Caco-2 (cell line): ENCODE measurements at regions not wholly inside any gene's neighbourhood (a gene's known extent, or its start where the extent isn't known, plus 50 kb on each side); places are given as distances from the start of the nearest gene placed in this dataset.

Experiments used
- BruUV-seq: library from RNA; stranded (reverse); fragments of 400-500 nt; replicated peaks from 2 replicates; lab custom pipeline; 2021; lab: Mats Ljungman, UMichigan
- CTCF ChIA-PET: fragments of 300-600 bp; sonication (Branson Sonifier 250); formaldehyde crosslinking; loops from one replicate; lab custom pipeline; 2022; ENCODE audit warnings: antibody characterized with exemption; lab: Charles Lee
- POLR2A ChIA-PET: fragments of 300-600 bp; sonication (Branson Sonifier 250); formaldehyde crosslinking; loops from one replicate; lab custom pipeline; 2022; ENCODE audit warnings: antibody characterized with exemption; lab: Charles Lee
- DNase-seq, 2 experiments: peaks; one replicate each; pipeline versions ENCODE4 v3.0.0 to v3.0.0-alpha.2; 2020 to 2022
- H3K27me3 ChIP-seq: replicated peaks from 2 replicates; pipeline ENCODE4 v1.6.0; 2011; ENCODE audit warnings: low read length; ENCODE audit not compliant: control insufficient read depth, insufficient read depth
- H3K36me3 ChIP-seq: 2 replicates; pipeline ENCODE4 v1.5.1; 2011; ENCODE audit warnings: low read length; ENCODE audit not compliant: control insufficient read depth, insufficient read depth
- H3K4me1 ChIP-seq: fragments of 250-450 bp; sonication (Bioruptor Pico); 2 replicates; pipeline ENCODE4 v1.5.1; 2020; ENCODE audit warnings: mild to moderate bottlenecking
- H3K4me3 ChIP-seq: 2 replicates; pipeline ENCODE4 v1.5.1; 2011; ENCODE audit warnings: low read depth, mild to moderate bottlenecking, control low read depth, low read length
- H3K9me3 ChIP-seq: fragments of 250-450 bp; sonication (Bioruptor Pico); 2 replicates; pipeline ENCODE4 v1.5.1; 2020; ENCODE audit warnings: mild to moderate bottlenecking, moderate library complexity
- H3K27ac Mint-ChIP-seq: one replicate; pipeline ENCODE4 v1.8.0; 2022; ENCODE audit warnings: mixed read lengths; ENCODE audit not compliant: unreplicated experiment
- H3K27me3 Mint-ChIP-seq: one replicate; pipeline ENCODE4 v1.8.0; 2022; ENCODE audit warnings: mixed read lengths; ENCODE audit not compliant: insufficient read depth, unreplicated experiment
- H3K36me3 Mint-ChIP-seq: one replicate; pipeline ENCODE4 v1.8.0; 2022; ENCODE audit warnings: mild to moderate bottlenecking, mixed read lengths; ENCODE audit not compliant: insufficient read depth, unreplicated experiment
- H3K4me1 Mint-ChIP-seq: one replicate; pipeline ENCODE4 v1.8.0; 2022; ENCODE audit warnings: low read depth, mixed read lengths; ENCODE audit not compliant: unreplicated experiment
- H3K4me3 Mint-ChIP-seq: one replicate; pipeline ENCODE4 v1.8.0; 2022; ENCODE audit warnings: mild to moderate bottlenecking, moderate library complexity, mixed read lengths; ENCODE audit not compliant: unreplicated experiment
- H3K9me3 Mint-ChIP-seq: one replicate; pipeline ENCODE4 v1.8.0; 2022; ENCODE audit warnings: mixed read lengths; ENCODE audit not compliant: unreplicated experiment
- CTCF ChIP-seq, 2 experiments: fragments of 200-600 bp in 1 of 2; IDR thresholded peaks; 1 replicate in 1 of 2; 2 replicates in 1 of 2; pipeline versions ENCODE4 v1.5.1 to v1.8.0; 2011 to 2022; ENCODE audit warnings: antibody characterized with exemption in 1 of 2, control low read depth in 1 of 2, inconsistent platforms in 1 of 2, low read depth in 1 of 2, low read length in 1 of 2, mild to moderate bottlenecking in 1 of 2, moderate library complexity in 1 of 2; ENCODE audit not compliant: insufficient read depth in 1 of 2, severe bottlenecking in 1 of 2, unreplicated experiment in 1 of 2
- intact Hi-C: fragments of 100-400 bp; cut with micrococcal nuclease; formaldehyde crosslinking; loops from one replicate; pipeline ENCODE4 v1.10.0; 2022; ENCODE audit not compliant: unreplicated experiment

- no peaks in the 10 kb centered on the region for H3K27me3 Mint-ChIP-seq
- Histone ChIP-seq H3K4me1 (no peaks in the 10 kb centered on the region), H3K9me3 (no peaks in the 10 kb centered on the region), H3K4me3 (no peak overlapping the region), H3K36me3 (no peaks in the 10 kb centered on the region), H3K27me3 (no peaks in the 10 kb centered on the region)
- no peak for TF ChIP-seq CTCF (IDR thresholded peaks at IDR 0.05; ENCODE audit: insufficient read depth in 1 of 2, low read depth in 1 of 2, low read length in 1 of 2, severe bottlenecking in 1 of 2, unreplicated experiment in 1 of 2)
- no peaks in the 10 kb centered on the region for H3K36me3 Mint-ChIP-seq
- DNase-seq = no peak
- no peak overlapping the region for H3K27ac Mint-ChIP-seq
- H3K4me1 Mint-ChIP-seq = no peaks in the 10 kb centered on the region
- no peaks in the 10 kb centered on the region for H3K9me3 Mint-ChIP-seq
- intact Hi-C loops = no loop called here
- ChIA-PET CTCF (no interaction called here), POLR2A (no interaction called here)
- no TSS peak for BruUV-seq
- no peak overlapping the region for H3K4me3 Mint-ChIP-seq
Observed at GRCh38 chrX:28347476-28347875, 239.8 kb upstream of the IL1RAPL1 start.

GRCh38 chrX:28329156-28329555 lies 258.1 kb upstream of the IL1RAPL1 start:
- H3K27me3 Mint-ChIP-seq = no peaks in the 10 kb centered on the region
- Histone ChIP-seq H3K27me3 (no peaks in the 10 kb centered on the region), H3K4me1 (no peaks in the 10 kb centered on the region), H3K9me3 (no peaks in the 10 kb centered on the region), H3K36me3 (no peaks in the 10 kb centered on the region), H3K4me3 (no peak overlapping the region)
- no peaks in the 10 kb centered on the region for H3K9me3 Mint-ChIP-seq
- no peak for DNase-seq
- no peaks in the 10 kb centered on the region for H3K4me1 Mint-ChIP-seq
- BruUV-seq = no TSS peak
- no peak for TF ChIP-seq CTCF (IDR thresholded peaks at IDR 0.05; ENCODE audit: insufficient read depth in 1 of 2, low read depth in 1 of 2, low read length in 1 of 2, severe bottlenecking in 1 of 2, unreplicated experiment in 1 of 2)
- H3K4me3 Mint-ChIP-seq = no peak overlapping the region
- ChIA-PET POLR2A (no interaction called here), CTCF (no interaction called here)
- H3K36me3 Mint-ChIP-seq = no peaks in the 10 kb centered on the region
- intact Hi-C loops = no loop called here
- H3K27ac Mint-ChIP-seq = no peak overlapping the region

- Histone ChIP-seq H3K4me1 (no peaks in the 10 kb centered on the region), H3K4me3 (no peak overlapping the region), H3K9me3 (no peaks in the 10 kb centered on the region), H3K27me3 (no peaks in the 10 kb centered on the region), H3K36me3 (no peaks in the 10 kb centered on the region)
- no peak overlapping the region for H3K27ac Mint-ChIP-seq
- intact Hi-C loops = no loop called here
- H3K9me3 Mint-ChIP-seq = no peaks in the 10 kb centered on the region
- ChIA-PET POLR2A (no interaction called here), CTCF (no interaction called here)
- no peak for TF ChIP-seq CTCF (IDR thresholded peaks at IDR 0.05; ENCODE audit: insufficient read depth in 1 of 2, low read depth in 1 of 2, low read length in 1 of 2, severe bottlenecking in 1 of 2, unreplicated experiment in 1 of 2)
- H3K4me1 Mint-ChIP-seq = no peaks in the 10 kb centered on the region
- BruUV-seq = no TSS peak
- H3K36me3 Mint-ChIP-seq = no peaks in the 10 kb centered on the region
- DNase-seq = no peak
- H3K4me3 Mint-ChIP-seq = no peak overlapping the region
- H3K27me3 Mint-ChIP-seq = no peaks in the 10 kb centered on the region
Observed at GRCh38 chrX:28324321-28324721, 262.9 kb upstream of the IL1RAPL1 start.
